HG03196 (cell line): ENCODE measurements at regions not wholly inside any gene's neighbourhood (a gene's known extent, or its start where the extent isn't known, plus 50 kb on each side); places are given as distances from the start of the nearest gene placed in this dataset.

Experiments
- ATAC-seq: cut with Tn5 transposase; IDR thresholded peaks from one replicate; pipeline ENCODE4 v1.9.1; 2021; ENCODE audit not compliant: unreplicated experiment

GRCh38 chr2:144586476-144586875, 66.6 kb upstream of the ZEB2 start:
- ATAC-seq = no peak

GRCh38 chr2:144583741-144584453, 64.0 kb upstream of the ZEB2 start:
- no peak for ATAC-seq

GRCh38 chr2:144583381-144583729, 63.4 kb upstream of the ZEB2 start:
- no peak for ATAC-seq

- no peak for ATAC-seq
These were observed 62.9 kb upstream of the ZEB2 start for GRCh38 chr2:144582651-144583380.

- no peak for ATAC-seq
These were observed 60.7 kb upstream of the ZEB2 start for GRCh38 chr2:144580521-144581161.

GRCh38 chr2:144579556-144579955, 59.6 kb upstream of the ZEB2 start:
- ATAC-seq = no peak

GRCh38 chr2:144578099-144578498, 58.2 kb upstream of the ZEB2 start:
- no peak for ATAC-seq

- ATAC-seq = no peak
These were observed 53.1 kb upstream of the ZEB2 start for GRCh38 chr2:144572977-144573376.

GRCh38 chr2:144571770-144572169, 51.9 kb upstream of the ZEB2 start:
- ATAC-seq = no peak

- no peak for ATAC-seq
These were observed 50.6 kb upstream of the ZEB2 start for GRCh38 chr2:144570566-144570965.
